B cell (primary cell): ENCODE measurements at regions not wholly inside any gene's neighbourhood (a gene's known extent, or its start where the extent isn't known, plus 50 kb on each side); places are given as distances from the start of the nearest gene placed in this dataset.

ENCODE experiments used
- CTCF ChIP-seq: fragments of 200-600 bp; IDR thresholded peaks from one replicate; pipeline ENCODE4 v1.8.0; 2022; ENCODE audit warnings: antibody characterized with exemption, mild to moderate bottlenecking
- EZH2 ChIP-seq: IDR thresholded peaks from 2 replicates; pipeline ENCODE4 v1.6.1; 2012; ENCODE audit warnings: borderline replicate concordance, low read depth, mild to moderate bottlenecking, moderate library complexity, low read length; ENCODE audit not compliant: insufficient read depth, poor library complexity, severe bottlenecking

- TF ChIP-seq CTCF (no peak), EZH2 (no peak)
These were observed 100.1 kb upstream of the JUN start for GRCh38 chr1:58883888-58884482.
